NCI-H2227 (cell line): ENCODE measurements at regions not wholly inside any gene's neighbourhood (a gene's known extent, or its start where the extent isn't known, plus 50 kb on each side); places are given as distances from the start of the nearest gene placed in this dataset.

ENCODE experiments used
- DNase-seq: peaks from one replicate; lab custom pipeline; 2025; ENCODE audit not compliant: unreplicated experiment; lab: John Stamatoyannopoulos, UW

GRCh38 chr1:65090406-65090805, 57.6 kb upstream of the AK4 start:
- DNase-seq: no peak

DNA sequence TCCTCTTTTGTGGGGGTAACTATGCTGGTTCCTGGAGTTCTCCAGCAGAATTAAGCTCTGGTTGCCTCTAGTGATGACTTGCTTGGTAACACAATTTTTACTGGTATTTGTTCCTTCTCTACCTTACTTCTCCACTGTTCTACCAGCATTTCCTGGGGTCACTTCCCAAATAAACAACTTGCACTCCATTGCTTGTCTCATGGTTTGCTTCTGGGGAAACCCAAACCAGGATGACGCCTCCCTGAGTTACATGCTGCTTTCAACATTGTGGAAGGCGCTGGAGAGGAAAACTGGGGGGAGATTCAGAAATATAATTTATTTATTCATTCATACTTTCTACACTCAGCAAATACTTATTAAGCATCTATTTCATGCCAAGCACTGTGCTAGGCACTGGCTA, 55.3 kb upstream of the AK4 start:
- no peak for DNase-seq

DNA sequence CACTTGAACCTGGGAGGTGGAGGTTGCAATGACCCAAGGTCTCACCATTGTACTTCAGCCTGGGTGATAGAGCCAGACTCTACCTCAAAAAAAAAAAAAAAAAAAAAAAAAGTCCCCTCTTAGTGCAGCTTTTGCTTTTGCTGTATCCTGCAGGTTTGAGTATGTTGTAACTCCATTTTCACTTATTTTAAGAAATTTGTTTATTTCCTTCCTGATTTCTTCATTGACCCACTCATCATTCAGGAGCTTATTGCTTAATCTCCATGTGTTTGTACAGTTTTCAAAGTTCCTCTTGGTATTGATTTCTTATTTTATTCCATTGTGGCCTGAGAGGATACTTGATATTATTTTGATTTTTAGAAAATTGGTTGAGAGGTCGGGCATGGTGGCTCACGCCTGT, 50.9 kb upstream of the AK4 start:
- no peak for DNase-seq
